ENCODE measurements at regions not wholly inside any gene's neighbourhood (a gene's known extent, or its start where the extent isn't known, plus 50 kb on each side); places are given as distances from the start of the nearest gene placed in this dataset.

DNA sequence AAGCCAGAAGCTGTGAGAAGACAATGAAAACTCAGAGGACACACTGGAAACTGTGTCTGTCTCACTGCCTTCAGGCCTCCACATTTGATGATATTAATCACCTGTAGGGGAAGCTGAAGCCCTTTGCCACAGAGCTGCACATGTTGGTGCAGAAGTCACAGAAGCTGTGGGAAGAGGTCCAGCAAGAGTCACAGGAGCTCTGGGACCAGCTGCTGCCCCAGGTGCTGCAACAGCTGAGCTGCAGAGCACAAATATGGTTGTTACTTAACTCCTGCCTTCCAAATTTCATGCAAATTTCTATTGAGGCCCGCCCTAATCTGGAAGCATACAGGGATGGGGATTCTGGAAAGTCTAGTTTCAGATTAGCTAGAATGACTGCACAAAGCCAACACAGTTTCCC lies 169.3 kb downstream of the OGFRL1 start:
- Histone ChIP-seq H3K9ac (ENCODE audit: low read length) (no peak overlapping the region), H3K36me3 (ENCODE audit: insufficient read depth, low read length) (no peaks in the 10 kb centered on the region), H3K9me2 (replicated peaks; ENCODE audit: insufficient read depth, low read length) (no peaks in the 10 kb centered on the region), H3K79me2 (ENCODE audit: low read length) (no peaks in the 10 kb centered on the region), H3K4me3 (ENCODE audit: low read length) (no peak overlapping the region), H2AFZ (ENCODE audit: low read length) (no peak overlapping the region), H3K4me1 (ENCODE audit: low read length) (no peaks in the 10 kb centered on the region), H3K27ac (ENCODE audit: low read length) (no peak overlapping the region), H3K27me3 (ENCODE audit: low read length) (no peaks in the 10 kb centered on the region), H3K9me3 (ENCODE audit: low read length) (no peaks in the 10 kb centered on the region), H3K4me2 (ENCODE audit: low read depth, low read length, poor library complexity, severe bottlenecking) (no peak overlapping the region), H4K20me1 (ENCODE audit: insufficient read depth, low read depth, low read length) (no peaks in the 10 kb centered on the region)
- DNase-seq: no peak

DNA sequence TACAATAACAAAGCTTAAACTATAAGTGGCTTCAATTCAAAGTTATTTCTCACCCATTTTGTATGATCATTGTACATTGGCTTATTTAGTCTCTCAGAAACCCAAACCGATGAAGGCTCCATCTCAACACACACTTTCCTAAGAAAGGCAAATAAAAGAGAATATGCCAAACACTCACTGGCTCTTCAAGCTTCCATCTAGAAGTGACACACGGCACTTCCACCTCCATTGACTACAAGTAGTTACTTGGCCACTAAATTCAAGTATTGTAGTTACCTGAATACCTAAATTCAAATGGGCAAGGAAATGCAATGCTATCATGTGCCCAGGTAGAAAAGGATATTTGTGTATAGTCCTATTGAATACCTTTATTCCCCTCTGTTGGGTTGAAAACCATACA lies 170.6 kb downstream of the OGFRL1 start:
- H3K9me2 ChIP-seq (replicated peaks; ENCODE audit: insufficient read depth, low read length): no peaks in the 10 kb centered on the region
- no peaks in the 10 kb centered on the region for H3K27me3 ChIP-seq (ENCODE audit: low read length)
- no peak overlapping the region for H3K4me2 ChIP-seq (ENCODE audit: low read depth, low read length, poor library complexity, severe bottlenecking)
- no peaks in the 10 kb centered on the region for H3K36me3 ChIP-seq (ENCODE audit: insufficient read depth, low read length)
- no peaks in the 10 kb centered on the region for H3K9me3 ChIP-seq (ENCODE audit: low read length)
- no peak overlapping the region for H2AFZ ChIP-seq (ENCODE audit: low read length)
- no peak overlapping the region for H3K9ac ChIP-seq (ENCODE audit: low read length)
- H3K27ac ChIP-seq (ENCODE audit: low read length): no peak overlapping the region
- no peaks in the 10 kb centered on the region for H3K4me1 ChIP-seq (ENCODE audit: low read length)
- H3K79me2 ChIP-seq (ENCODE audit: low read length): no peaks in the 10 kb centered on the region
- no peak overlapping the region for H3K4me3 ChIP-seq (ENCODE audit: low read length)
- H4K20me1 ChIP-seq (ENCODE audit: insufficient read depth, low read depth, low read length): no peaks in the 10 kb centered on the region
- DNase-seq: no peak

DNA sequence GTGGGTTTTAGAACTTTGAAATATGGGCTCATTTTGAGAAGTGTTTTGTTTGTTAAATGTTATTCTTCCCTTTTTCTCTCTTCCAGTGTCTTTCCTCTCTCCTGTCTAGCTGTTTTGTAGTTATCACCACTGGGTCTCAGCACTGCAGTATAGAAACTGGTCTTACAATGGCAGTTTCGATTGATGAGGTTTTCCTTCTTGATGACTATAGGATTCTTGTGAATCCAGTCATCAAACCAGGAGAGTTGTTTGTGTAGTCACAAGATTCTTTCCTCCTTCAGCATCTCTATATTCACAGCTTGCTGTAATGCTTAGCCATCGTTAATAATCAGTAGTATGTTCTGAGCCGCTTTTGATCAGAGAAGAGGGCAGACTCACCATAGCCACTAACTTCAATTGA lies 172.3 kb downstream of the OGFRL1 start:
- no peak overlapping the region for H3K4me3 ChIP-seq (ENCODE audit: low read length)
- no peak overlapping the region for H3K27ac ChIP-seq (ENCODE audit: low read length)
- no peak overlapping the region for H2AFZ ChIP-seq (ENCODE audit: low read length)
- no peaks in the 10 kb centered on the region for H3K79me2 ChIP-seq (ENCODE audit: low read length)
- H4K20me1 ChIP-seq (ENCODE audit: insufficient read depth, low read depth, low read length): no peaks in the 10 kb centered on the region
- no peaks in the 10 kb centered on the region for H3K9me2 ChIP-seq (replicated peaks; ENCODE audit: insufficient read depth, low read length)
- H3K36me3 ChIP-seq (ENCODE audit: insufficient read depth, low read length): no peaks in the 10 kb centered on the region
- H3K4me2 ChIP-seq (ENCODE audit: low read depth, low read length, poor library complexity, severe bottlenecking): no peak overlapping the region
- no peak for DNase-seq
- no peaks in the 10 kb centered on the region for H3K9me3 ChIP-seq (ENCODE audit: low read length)
- H3K27me3 ChIP-seq (ENCODE audit: low read length): no peaks in the 10 kb centered on the region
- H3K4me1 ChIP-seq (ENCODE audit: low read length): no peaks in the 10 kb centered on the region
- H3K9ac ChIP-seq (ENCODE audit: low read length): no peak overlapping the region

DNA sequence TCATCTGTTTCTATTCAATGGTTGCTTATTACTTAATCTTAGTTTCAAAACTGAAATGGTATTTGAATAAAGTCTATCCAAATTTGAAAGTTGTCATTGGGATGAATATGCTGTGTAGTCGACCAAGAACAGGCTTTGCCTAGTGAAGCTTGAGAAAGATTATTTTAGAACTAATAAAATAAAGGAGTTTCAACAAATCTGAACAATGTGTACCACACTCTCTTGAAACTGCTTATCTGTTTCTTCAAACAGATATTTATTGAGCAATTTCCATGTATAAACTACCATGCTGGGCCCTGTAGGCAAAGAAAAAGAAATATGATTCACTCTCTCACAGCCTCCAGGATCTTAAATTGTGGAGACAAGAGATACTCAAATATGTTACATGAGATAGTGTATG lies 174.4 kb downstream of the OGFRL1 start:
- Histone ChIP-seq H3K4me2 (ENCODE audit: low read depth, low read length, poor library complexity, severe bottlenecking) (no peak overlapping the region), H3K36me3 (ENCODE audit: insufficient read depth, low read length) (no peaks in the 10 kb centered on the region), H2AFZ (ENCODE audit: low read length) (no peak overlapping the region), H4K20me1 (ENCODE audit: insufficient read depth, low read depth, low read length) (no peaks in the 10 kb centered on the region), H3K4me1 (ENCODE audit: low read length) (no peaks in the 10 kb centered on the region), H3K27me3 (ENCODE audit: low read length) (no peaks in the 10 kb centered on the region), H3K4me3 (ENCODE audit: low read length) (no peak overlapping the region), H3K79me2 (ENCODE audit: low read length) (no peaks in the 10 kb centered on the region), H3K9ac (ENCODE audit: low read length) (no peak overlapping the region), H3K9me2 (replicated peaks; ENCODE audit: insufficient read depth, low read length) (no peaks in the 10 kb centered on the region), H3K27ac (ENCODE audit: low read length) (no peak overlapping the region), H3K9me3 (ENCODE audit: low read length) (no peaks in the 10 kb centered on the region)
- DNase-seq: no peak

DNA sequence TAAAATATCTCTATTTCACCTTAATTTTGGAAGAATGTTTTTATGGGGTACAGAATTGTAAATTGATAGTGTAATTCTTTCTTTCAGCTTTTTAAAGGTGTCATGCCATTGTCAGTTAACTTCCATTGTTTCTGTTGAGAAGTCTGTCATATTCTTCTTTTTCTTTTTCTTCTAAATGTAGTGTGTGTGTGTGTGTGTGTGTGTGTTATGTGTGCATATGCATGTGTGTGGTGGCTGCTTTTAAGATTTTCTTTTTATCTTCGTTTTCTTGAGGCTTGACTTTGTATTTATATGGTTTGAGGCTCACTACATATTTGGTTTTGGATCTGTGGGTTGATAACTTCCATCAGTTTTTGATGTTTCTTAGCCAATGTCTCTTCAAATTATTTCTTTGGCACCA lies 176.5 kb downstream of the OGFRL1 start:
- H3K79me2 ChIP-seq (ENCODE audit: low read length): no peaks in the 10 kb centered on the region
- 0 out of 2 replicates have a peak, but pooled peaks cover 3% of the 10 kb centered on the region for H3K9me2 ChIP-seq (replicated peaks; ENCODE audit: insufficient read depth, low read length)
- no peaks in the 10 kb centered on the region for H3K36me3 ChIP-seq (ENCODE audit: insufficient read depth, low read length)
- no peak overlapping the region for H2AFZ ChIP-seq (ENCODE audit: low read length)
- DNase-seq: no peak
- no peaks in the 10 kb centered on the region for H3K4me1 ChIP-seq (ENCODE audit: low read length)
- no peak overlapping the region for H3K4me2 ChIP-seq (ENCODE audit: low read depth, low read length, poor library complexity, severe bottlenecking)
- H3K27me3 ChIP-seq (ENCODE audit: low read length): no peaks in the 10 kb centered on the region
- H3K9ac ChIP-seq (ENCODE audit: low read length): no peak overlapping the region
- H3K4me3 ChIP-seq (ENCODE audit: low read length): no peak overlapping the region
- no peaks in the 10 kb centered on the region for H3K9me3 ChIP-seq (ENCODE audit: low read length)
- no peak overlapping the region for H3K27ac ChIP-seq (ENCODE audit: low read length)
- no peaks in the 10 kb centered on the region for H4K20me1 ChIP-seq (ENCODE audit: insufficient read depth, low read depth, low read length)

DNA sequence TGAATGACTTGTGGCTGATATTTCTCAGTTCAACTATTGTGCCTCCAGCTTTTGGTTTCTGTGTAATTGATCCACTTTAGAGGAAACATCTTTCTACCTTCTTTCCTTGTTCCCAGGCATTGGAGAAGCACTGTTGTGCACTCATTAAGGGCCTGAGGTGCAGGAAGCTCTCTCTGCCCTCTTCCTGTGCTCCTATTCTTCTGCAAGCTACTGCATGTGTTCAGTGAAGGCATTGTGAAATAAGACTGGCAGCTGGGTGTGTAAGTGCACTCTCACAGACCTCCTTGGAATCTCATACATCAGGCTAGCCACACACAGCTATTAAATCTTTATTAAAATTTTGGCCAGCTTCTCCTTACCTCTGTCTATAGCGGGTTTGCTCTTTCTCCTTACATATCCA lies 177.8 kb downstream of the OGFRL1 start:
- DNase-seq: no peak
- Histone ChIP-seq H3K9me2 (replicated peaks; ENCODE audit: insufficient read depth, low read length) (0 out of 2 replicates have a peak, but pooled peaks cover 3% of the 10 kb centered on the region), H3K79me2 (ENCODE audit: low read length) (no peaks in the 10 kb centered on the region), H3K27me3 (ENCODE audit: low read length) (no peaks in the 10 kb centered on the region), H3K27ac (ENCODE audit: low read length) (no peak overlapping the region), H2AFZ (ENCODE audit: low read length) (no peak overlapping the region), H3K36me3 (ENCODE audit: insufficient read depth, low read length) (no peaks in the 10 kb centered on the region), H3K9me3 (ENCODE audit: low read length) (no peaks in the 10 kb centered on the region), H3K9ac (ENCODE audit: low read length) (no peak overlapping the region), H4K20me1 (ENCODE audit: insufficient read depth, low read depth, low read length) (no peaks in the 10 kb centered on the region), H3K4me3 (ENCODE audit: low read length) (no peak overlapping the region), H3K4me2 (ENCODE audit: low read depth, low read length, poor library complexity, severe bottlenecking) (no peak overlapping the region), H3K4me1 (ENCODE audit: low read length) (no peaks in the 10 kb centered on the region)

DNA sequence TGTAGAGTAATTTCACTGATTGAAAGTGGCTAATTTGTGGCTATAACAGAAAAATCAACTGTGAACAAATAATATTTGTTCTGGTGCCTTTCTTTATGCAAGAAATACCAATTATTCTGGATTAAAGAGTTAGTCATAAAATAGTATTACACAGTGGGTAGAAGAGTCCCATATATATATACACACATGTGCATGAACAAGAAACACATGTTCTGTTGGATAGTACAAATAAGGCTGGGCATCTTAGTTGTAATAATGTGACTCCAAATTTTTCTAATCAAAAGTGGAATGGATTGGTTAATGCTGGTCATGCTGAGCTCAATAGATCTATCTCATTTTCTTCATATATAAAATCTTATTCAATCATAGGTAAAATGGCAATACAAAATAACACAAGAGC lies 179.4 kb downstream of the OGFRL1 start:
- H2AFZ ChIP-seq (ENCODE audit: low read length): no peak overlapping the region
- H3K27me3 ChIP-seq (ENCODE audit: low read length): no peaks in the 10 kb centered on the region
- no peak overlapping the region for H3K9ac ChIP-seq (ENCODE audit: low read length)
- no peak overlapping the region for H3K4me3 ChIP-seq (ENCODE audit: low read length)
- DNase-seq: no peak
- no peak overlapping the region for H3K27ac ChIP-seq (ENCODE audit: low read length)
- no peaks in the 10 kb centered on the region for H4K20me1 ChIP-seq (ENCODE audit: insufficient read depth, low read depth, low read length)
- H3K4me1 ChIP-seq (ENCODE audit: low read length): no peaks in the 10 kb centered on the region
- H3K4me2 ChIP-seq (ENCODE audit: low read depth, low read length, poor library complexity, severe bottlenecking): no peak overlapping the region
- H3K36me3 ChIP-seq (ENCODE audit: insufficient read depth, low read length): no peaks in the 10 kb centered on the region
- 0 out of 2 replicates have a peak, but pooled peaks cover 3% of the 10 kb centered on the region for H3K9me2 ChIP-seq (replicated peaks; ENCODE audit: insufficient read depth, low read length)
- H3K79me2 ChIP-seq (ENCODE audit: low read length): no peaks in the 10 kb centered on the region
- no peaks in the 10 kb centered on the region for H3K9me3 ChIP-seq (ENCODE audit: low read length)

DNA sequence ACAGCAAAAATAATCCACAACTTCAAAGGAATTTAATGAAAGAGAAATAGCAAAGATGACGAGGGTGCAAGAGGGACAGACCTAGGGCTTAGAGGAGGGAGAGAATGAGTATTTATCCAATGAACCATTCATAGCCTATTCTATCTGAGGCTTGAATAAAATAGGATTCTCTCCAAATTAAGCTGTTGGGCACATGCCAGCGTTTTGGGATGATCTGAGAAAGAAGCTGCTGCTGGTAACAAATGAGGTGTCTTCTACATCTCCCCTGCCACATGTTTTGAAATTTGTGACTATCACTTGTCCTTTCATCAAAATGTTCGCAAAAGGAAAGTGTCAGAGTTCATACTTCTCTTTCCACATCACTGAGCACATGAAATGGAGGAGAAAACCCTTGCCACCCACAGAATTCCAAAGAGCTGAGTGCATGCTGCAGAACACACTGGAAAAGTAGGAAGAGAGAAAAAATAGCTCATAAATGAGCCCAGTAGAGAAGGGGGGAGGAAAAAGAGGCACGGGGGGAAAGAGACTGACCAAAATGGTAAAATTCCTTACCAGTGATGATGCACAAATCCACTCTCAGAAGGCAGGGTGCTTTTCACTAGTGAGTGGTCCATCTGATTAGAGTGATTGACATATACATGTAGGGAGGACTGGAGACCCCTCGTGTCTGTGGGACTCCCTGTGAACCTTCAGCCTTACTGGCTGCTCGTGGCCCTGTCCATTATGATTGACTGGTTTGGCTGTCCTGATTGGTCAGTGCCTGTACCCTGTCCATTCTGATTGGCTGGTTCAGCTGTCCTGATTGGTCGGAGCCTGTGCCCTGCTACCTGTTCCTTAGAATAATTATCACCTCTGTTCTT lies 180.5 kb downstream of the OGFRL1 start:
- no peaks in the 10 kb centered on the region for H3K36me3 ChIP-seq (ENCODE audit: insufficient read depth, low read length)
- H2AFZ ChIP-seq (ENCODE audit: low read length): no peak overlapping the region
- no peak overlapping the region for H3K4me3 ChIP-seq (ENCODE audit: low read length)
- no peaks in the 10 kb centered on the region for H3K79me2 ChIP-seq (ENCODE audit: low read length)
- no peaks in the 10 kb centered on the region for H3K27me3 ChIP-seq (ENCODE audit: low read length)
- H3K9me2 ChIP-seq (replicated peaks; ENCODE audit: insufficient read depth, low read length): 0 out of 2 replicates have a peak, but pooled peaks cover 3% of the 10 kb centered on the region
- H4K20me1 ChIP-seq (ENCODE audit: insufficient read depth, low read depth, low read length): no peaks in the 10 kb centered on the region
- H3K9ac ChIP-seq (ENCODE audit: low read length): no peak overlapping the region
- H3K27ac ChIP-seq (ENCODE audit: low read length): no peak overlapping the region
- no peaks in the 10 kb centered on the region for H3K9me3 ChIP-seq (ENCODE audit: low read length)
- H3K4me1 ChIP-seq (ENCODE audit: low read length): no peaks in the 10 kb centered on the region
- no peak for DNase-seq
- no peak overlapping the region for H3K4me2 ChIP-seq (ENCODE audit: low read depth, low read length, poor library complexity, severe bottlenecking)

Measured in Karpas-422 (cell line).